SK-N-SH treated with all-trans-retinoic acid at 6 μM for 48 hours (cell line): ENCODE measurements at regions not wholly inside any gene's neighbourhood (a gene's known extent, or its start where the extent isn't known, plus 50 kb on each side); places are given as distances from the start of the nearest gene placed in this dataset.

ENCODE experiments used
- ATAC-seq: fragments of 200-7000 bp; cut with Tn5 transposase; 3 replicates; pipeline ENCODE4 v1.9.1; 2020; ENCODE audit warnings: mild to moderate bottlenecking, moderate library complexity
- ARNTL ChIP-seq: fragments of 450-650 bp; formaldehyde crosslinking; IDR thresholded peaks from 2 replicates; pipeline ENCODE4 v1.5.0; 2020; ENCODE audit warnings: low read depth, mild to moderate bottlenecking, moderate library complexity, borderline replicate concordance
- BACH2 ChIP-seq: fragments of 250-450 bp; sonication (Bioruptor Pico); IDR thresholded peaks from 2 replicates; pipeline ENCODE4 v1.9.0; 2021; ENCODE audit warnings: mild to moderate bottlenecking, borderline replicate concordance
- CSDC2 ChIP-seq: fragments of 250-450 bp; sonication (Bioruptor Pico); IDR thresholded peaks from 2 replicates; pipeline ENCODE4 v1.5.0; 2020; ENCODE audit warnings: mild to moderate bottlenecking, moderate library complexity
- ESRRG ChIP-seq: fragments of 250-450 bp; sonication (Bioruptor Pico); IDR thresholded peaks from 2 replicates; pipeline ENCODE4 v1.6.1; 2021; ENCODE audit warnings: mild to moderate bottlenecking
- GLIS3 ChIP-seq: fragments of 250-450 bp; sonication (Bioruptor Pico); IDR thresholded peaks from 2 replicates; pipeline ENCODE4 v1.5.0; 2020; ENCODE audit warnings: mild to moderate bottlenecking, moderate library complexity
- ISL1 ChIP-seq: fragments of 250-450 bp; sonication (Bioruptor Pico); IDR thresholded peaks from 2 replicates; pipeline ENCODE4 v2.1.2; 2022; ENCODE audit warnings: mild to moderate bottlenecking, moderate library complexity
- OSR1 ChIP-seq: fragments of 250-450 bp; sonication (Bioruptor Pico); IDR thresholded peaks from 2 replicates; pipeline ENCODE4 v1.8.0; 2022; ENCODE audit warnings: moderate library complexity, mild to moderate bottlenecking, inconsistent platforms
- RARB ChIP-seq: fragments of 250-450 bp; sonication (Bioruptor Pico); IDR thresholded peaks from 2 replicates; pipeline ENCODE4 v1.8.0; 2021; ENCODE audit warnings: mild to moderate bottlenecking, moderate library complexity
- SNAI2 ChIP-seq: fragments of 250-450 bp; sonication (Bioruptor Pico); IDR thresholded peaks from 2 replicates; pipeline ENCODE4 v1.5.0; 2020; ENCODE audit warnings: mild to moderate bottlenecking, moderate library complexity
- TCF4 ChIP-seq: fragments of 250-450 bp; sonication (Bioruptor Pico); IDR thresholded peaks from 2 replicates; pipeline ENCODE4 v1.8.0; 2021; ENCODE audit warnings: mild to moderate bottlenecking, moderate library complexity, borderline replicate concordance
- TOX ChIP-seq: fragments of 250-450 bp; sonication (Bioruptor Pico); IDR thresholded peaks from 2 replicates; pipeline ENCODE4 v1.8.0; 2021; ENCODE audit warnings: mild to moderate bottlenecking, moderate library complexity, borderline replicate concordance
- ZC3H10 ChIP-seq: fragments of 250-450 bp; sonication (Bioruptor Pico); IDR thresholded peaks from 2 replicates; pipeline ENCODE4 v1.5.1; 2021; ENCODE audit warnings: mild to moderate bottlenecking, moderate library complexity
- ZFP3 ChIP-seq: fragments of 250-450 bp; sonication (Bioruptor Pico); IDR thresholded peaks from 2 replicates; pipeline ENCODE4 v1.5.0; 2020; ENCODE audit warnings: mild to moderate bottlenecking, moderate library complexity
- ZNF70 ChIP-seq: fragments of 450-650 bp; formaldehyde crosslinking; IDR thresholded peaks from 2 replicates; pipeline ENCODE4 v1.5.0; 2020; ENCODE audit warnings: mild to moderate bottlenecking, moderate library complexity
- ZNF8 ChIP-seq: fragments of 450-650 bp; formaldehyde crosslinking; IDR thresholded peaks from 2 replicates; pipeline ENCODE4 v1.5.0; 2020; ENCODE audit warnings: mild to moderate bottlenecking, moderate library complexity
- TF ChIP-seq, protein P1 (sequence below): fragments of 250-450 bp; sonication (Bioruptor Pico); IDR thresholded peaks from 2 replicates; pipeline ENCODE4 v1.5.0; 2020; ENCODE audit warnings: mild to moderate bottlenecking, moderate library complexity
- TF ChIP-seq, protein P2 (sequence below): fragments of 250-450 bp; sonication (Bioruptor Pico); IDR thresholded peaks from 2 replicates; pipeline ENCODE4 v1.5.1; 2021; ENCODE audit warnings: mild to moderate bottlenecking, moderate library complexity
- TF ChIP-seq, protein P3 (sequence below): fragments of 250-450 bp; sonication (Bioruptor Pico); IDR thresholded peaks from 2 replicates; pipeline ENCODE4 v1.8.0; 2020; ENCODE audit warnings: mild to moderate bottlenecking, moderate library complexity, borderline replicate concordance
- TF ChIP-seq, protein P4 (sequence below): fragments of 250-450 bp; sonication (Bioruptor Pico); IDR thresholded peaks from 2 replicates; pipeline ENCODE4 v1.8.0; 2021; ENCODE audit warnings: low read depth, mild to moderate bottlenecking, moderate library complexity, borderline replicate concordance
- TF ChIP-seq, protein P5 (sequence below): fragments of 250-450 bp; sonication (Bioruptor Pico); IDR thresholded peaks from 2 replicates; pipeline ENCODE4 v1.5.1; 2020; ENCODE audit warnings: low read depth, mild to moderate bottlenecking, moderate library complexity

DNA sequence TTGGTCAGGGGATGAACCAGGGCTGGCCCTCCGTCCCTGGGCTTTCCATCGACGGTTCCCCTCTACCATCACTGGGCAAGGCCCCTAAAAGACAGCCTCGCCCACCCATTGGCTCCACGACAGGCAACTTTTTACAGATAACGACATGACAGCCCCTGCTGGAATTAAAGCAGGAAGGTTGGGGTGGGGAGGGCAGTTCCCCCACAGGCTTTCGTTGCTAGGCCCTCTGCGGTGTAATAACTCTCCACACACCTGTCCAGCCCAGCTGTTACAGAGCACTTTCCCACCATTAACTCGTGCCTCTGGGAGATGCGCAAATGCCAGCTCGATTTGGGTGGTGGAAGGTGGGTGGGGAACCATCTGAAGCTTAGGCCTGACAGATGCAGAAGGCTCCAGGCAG, 264.2 kb upstream of the TLE3 start:
- no peak for TF ChIP-seq ZFP3 (CRISPR knock-in tag)
- no peak for ATAC-seq

DNA sequence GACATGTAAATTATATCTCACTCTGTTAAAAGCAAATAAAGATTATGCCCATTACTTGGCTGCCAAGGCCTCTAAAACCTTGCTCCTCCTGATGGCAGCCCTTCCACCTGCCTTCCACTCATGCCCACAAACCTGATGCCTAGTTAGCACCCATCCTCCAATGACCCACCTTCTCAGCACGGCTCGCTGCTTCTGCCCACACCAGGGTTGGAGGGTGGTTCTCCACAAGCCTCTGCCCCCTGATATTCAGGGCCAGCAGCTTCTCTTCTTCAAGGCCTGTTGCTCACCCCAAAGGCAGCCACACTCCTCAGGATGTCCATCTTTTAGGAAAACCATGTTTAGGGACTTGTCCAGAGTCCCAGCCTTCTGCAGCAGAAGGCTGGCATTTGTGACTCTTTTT, 263.4 kb upstream of the TLE3 start:
- TF ChIP-seq, protein P1, sequence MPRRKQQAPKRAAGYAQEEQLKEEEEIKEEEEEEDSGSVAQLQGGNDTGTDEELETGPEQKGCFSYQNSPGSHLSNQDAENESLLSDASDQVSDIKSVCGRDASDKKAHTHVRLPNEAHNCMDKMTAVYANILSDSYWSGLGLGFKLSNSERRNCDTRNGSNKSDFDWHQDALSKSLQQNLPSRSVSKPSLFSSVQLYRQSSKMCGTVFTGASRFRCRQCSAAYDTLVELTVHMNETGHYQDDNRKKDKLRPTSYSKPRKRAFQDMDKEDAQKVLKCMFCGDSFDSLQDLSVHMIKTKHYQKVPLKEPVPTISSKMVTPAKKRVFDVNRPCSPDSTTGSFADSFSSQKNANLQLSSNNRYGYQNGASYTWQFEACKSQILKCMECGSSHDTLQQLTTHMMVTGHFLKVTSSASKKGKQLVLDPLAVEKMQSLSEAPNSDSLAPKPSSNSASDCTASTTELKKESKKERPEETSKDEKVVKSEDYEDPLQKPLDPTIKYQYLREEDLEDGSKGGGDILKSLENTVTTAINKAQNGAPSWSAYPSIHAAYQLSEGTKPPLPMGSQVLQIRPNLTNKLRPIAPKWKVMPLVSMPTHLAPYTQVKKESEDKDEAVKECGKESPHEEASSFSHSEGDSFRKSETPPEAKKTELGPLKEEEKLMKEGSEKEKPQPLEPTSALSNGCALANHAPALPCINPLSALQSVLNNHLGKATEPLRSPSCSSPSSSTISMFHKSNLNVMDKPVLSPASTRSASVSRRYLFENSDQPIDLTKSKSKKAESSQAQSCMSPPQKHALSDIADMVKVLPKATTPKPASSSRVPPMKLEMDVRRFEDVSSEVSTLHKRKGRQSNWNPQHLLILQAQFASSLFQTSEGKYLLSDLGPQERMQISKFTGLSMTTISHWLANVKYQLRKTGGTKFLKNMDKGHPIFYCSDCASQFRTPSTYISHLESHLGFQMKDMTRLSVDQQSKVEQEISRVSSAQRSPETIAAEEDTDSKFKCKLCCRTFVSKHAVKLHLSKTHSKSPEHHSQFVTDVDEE (CRISPR knock-in tag), result no peak
- TF ChIP-seq RARB (no peak), ESRRG (CRISPR knock-in tag) (no peak), ZFP3 (CRISPR knock-in tag) (no peak)
- TF ChIP-seq, all 23 proteins: peak for 0
- no peak for ATAC-seq

DNA sequence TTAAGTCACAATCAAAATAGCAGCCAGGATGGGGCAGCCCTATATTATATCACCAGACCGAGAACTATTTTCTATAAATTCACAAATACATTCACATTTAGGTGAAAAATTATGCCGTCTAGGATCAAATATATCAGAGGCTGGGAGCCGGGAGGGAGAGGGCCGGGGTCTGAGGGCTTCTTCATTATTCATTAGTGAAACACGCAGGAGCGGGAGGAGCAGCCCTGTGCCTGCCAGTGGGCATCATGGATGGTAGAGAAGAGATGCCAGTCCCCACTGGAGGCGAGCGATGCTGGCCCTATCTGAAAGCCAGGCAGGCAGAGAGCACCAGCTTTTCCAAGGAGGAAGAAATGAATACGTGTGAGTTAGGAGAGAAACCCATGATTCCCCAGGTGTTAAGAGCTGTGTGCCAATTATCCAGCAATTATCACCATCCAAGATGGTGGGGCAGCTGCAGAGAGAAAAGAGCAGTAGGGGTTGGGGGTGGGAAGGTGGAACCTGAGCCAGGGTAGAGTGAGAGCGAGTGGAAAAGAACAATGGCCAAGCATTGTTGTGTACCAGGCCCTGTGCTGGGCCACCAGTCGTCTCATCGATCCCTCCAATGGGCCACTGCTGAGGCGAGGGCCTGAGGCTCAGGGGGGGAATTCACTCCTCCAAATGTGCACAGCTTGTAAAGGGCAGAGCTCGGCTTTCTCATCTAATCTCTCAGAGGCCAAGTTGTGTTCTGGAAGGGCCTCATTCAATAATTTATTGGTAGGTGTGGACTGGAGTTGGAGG, 261.3 kb upstream of the TLE3 start:
- TF ChIP-seq, protein P2, sequence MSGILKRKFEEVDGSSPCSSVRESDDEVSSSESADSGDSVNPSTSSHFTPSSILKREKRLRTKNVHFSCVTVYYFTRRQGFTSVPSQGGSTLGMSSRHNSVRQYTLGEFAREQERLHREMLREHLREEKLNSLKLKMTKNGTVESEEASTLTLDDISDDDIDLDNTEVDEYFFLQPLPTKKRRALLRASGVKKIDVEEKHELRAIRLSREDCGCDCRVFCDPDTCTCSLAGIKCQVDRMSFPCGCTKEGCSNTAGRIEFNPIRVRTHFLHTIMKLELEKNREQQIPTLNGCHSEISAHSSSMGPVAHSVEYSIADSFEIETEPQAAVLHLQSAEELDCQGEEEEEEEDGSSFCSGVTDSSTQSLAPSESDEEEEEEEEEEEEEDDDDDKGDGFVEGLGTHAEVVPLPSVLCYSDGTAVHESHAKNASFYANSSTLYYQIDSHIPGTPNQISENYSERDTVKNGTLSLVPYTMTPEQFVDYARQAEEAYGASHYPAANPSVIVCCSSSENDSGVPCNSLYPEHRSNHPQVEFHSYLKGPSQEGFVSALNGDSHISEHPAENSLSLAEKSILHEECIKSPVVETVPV (CRISPR knock-in tag), result no peak
- no peak for TF ChIP-seq ZNF70 (CRISPR knock-in tag)
- no peak for TF ChIP-seq TCF4 (CRISPR knock-in tag)
- TF ChIP-seq SNAI2, result no peak
- TF ChIP-seq, protein P3, sequence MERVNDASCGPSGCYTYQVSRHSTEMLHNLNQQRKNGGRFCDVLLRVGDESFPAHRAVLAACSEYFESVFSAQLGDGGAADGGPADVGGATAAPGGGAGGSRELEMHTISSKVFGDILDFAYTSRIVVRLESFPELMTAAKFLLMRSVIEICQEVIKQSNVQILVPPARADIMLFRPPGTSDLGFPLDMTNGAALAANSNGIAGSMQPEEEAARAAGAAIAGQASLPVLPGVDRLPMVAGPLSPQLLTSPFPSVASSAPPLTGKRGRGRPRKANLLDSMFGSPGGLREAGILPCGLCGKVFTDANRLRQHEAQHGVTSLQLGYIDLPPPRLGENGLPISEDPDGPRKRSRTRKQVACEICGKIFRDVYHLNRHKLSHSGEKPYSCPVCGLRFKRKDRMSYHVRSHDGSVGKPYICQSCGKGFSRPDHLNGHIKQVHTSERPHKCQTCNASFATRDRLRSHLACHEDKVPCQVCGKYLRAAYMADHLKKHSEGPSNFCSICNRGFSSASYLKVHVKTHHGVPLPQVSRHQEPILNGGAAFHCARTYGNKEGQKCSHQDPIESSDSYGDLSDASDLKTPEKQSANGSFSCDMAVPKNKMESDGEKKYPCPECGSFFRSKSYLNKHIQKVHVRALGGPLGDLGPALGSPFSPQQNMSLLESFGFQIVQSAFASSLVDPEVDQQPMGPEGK (CRISPR knock-in tag), result no peak
- TF ChIP-seq RARB, result no peak
- TF ChIP-seq ISL1, result no peak
- no peak for TF ChIP-seq ZFP3 (CRISPR knock-in tag)
- TF ChIP-seq BACH2 (CRISPR knock-in tag), result no peak
- no peak for TF ChIP-seq TOX (CRISPR knock-in tag)
- TF ChIP-seq, protein P1 (CRISPR knock-in tag), result no peak
- TF ChIP-seq OSR1 (CRISPR knock-in tag), result no peak
- no peak for TF ChIP-seq ESRRG (CRISPR knock-in tag)
- TF ChIP-seq GLIS3, result no peak
- TF ChIP-seq ARNTL (CRISPR knock-in tag), result no peak
- TF ChIP-seq CSDC2 (CRISPR knock-in tag), result no peak
- TF ChIP-seq, protein P4, sequence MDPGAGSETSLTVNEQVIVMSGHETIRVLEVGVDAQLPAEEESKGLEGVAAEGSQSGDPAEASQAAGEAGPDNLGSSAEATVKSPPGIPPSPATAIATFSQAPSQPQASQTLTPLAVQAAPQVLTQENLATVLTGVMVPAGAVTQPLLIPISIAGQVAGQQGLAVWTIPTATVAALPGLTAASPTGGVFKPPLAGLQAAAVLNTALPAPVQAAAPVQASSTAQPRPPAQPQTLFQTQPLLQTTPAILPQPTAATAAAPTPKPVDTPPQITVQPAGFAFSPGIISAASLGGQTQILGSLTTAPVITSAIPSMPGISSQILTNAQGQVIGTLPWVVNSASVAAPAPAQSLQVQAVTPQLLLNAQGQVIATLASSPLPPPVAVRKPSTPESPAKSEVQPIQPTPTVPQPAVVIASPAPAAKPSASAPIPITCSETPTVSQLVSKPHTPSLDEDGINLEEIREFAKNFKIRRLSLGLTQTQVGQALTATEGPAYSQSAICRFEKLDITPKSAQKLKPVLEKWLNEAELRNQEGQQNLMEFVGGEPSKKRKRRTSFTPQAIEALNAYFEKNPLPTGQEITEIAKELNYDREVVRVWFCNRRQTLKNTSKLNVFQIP (CRISPR knock-in tag), result no peak
- TF ChIP-seq, protein P5, sequence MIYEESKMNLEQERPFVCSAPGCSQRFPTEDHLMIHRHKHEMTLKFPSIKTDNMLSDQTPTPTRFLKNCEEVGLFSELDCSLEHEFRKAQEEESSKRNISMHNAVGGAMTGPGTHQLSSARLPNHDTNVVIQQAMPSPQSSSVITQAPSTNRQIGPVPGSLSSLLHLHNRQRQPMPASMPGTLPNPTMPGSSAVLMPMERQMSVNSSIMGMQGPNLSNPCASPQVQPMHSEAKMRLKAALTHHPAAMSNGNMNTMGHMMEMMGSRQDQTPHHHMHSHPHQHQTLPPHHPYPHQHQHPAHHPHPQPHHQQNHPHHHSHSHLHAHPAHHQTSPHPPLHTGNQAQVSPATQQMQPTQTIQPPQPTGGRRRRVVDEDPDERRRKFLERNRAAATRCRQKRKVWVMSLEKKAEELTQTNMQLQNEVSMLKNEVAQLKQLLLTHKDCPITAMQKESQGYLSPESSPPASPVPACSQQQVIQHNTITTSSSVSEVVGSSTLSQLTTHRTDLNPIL (CRISPR knock-in tag), result no peak
- TF ChIP-seq ZNF8 (CRISPR knock-in tag), result no peak
- TF ChIP-seq ZC3H10 (CRISPR knock-in tag), result no peak
- ATAC-seq, result no peak
